ENCODE measurements at regions not wholly inside any gene's neighbourhood (a gene's known extent, or its start where the extent isn't known, plus 50 kb on each side); places are given as distances from the start of the nearest gene placed in this dataset.

DNA sequence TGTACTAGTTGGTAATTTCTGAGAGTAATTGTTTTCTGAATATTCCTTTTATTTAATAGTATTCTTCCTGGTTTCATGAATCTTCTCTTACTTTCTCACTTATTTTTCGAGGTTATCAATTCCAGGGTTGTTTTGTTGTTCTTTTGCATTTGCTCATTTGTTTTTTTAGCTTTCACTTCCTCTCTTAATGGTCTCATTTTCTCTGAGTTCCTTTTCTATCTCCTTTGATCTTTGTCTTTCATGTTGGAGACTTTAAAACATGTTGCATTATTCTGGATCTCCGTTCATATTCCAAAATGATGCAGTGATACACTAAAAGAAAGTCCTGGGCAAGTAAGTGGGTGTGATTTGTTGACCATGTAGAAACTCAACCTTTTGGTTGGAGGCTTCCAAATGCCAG lies 345.3 kb upstream of the SLC35B3 start:
- no peak for DNase-seq (ENCODE audit: low read depth)
- in situ Hi-C loops (cut with HindIII; ENCODE audit: low pct_unique_long_range_greater_than_20kb, low sequenced_read_pairs) = no loop called here

GRCh38 chr6:8764733-8765132 lies 329.4 kb upstream of the SLC35B3 start:
- DNase-seq (ENCODE audit: low read depth) = no peak

DNA sequence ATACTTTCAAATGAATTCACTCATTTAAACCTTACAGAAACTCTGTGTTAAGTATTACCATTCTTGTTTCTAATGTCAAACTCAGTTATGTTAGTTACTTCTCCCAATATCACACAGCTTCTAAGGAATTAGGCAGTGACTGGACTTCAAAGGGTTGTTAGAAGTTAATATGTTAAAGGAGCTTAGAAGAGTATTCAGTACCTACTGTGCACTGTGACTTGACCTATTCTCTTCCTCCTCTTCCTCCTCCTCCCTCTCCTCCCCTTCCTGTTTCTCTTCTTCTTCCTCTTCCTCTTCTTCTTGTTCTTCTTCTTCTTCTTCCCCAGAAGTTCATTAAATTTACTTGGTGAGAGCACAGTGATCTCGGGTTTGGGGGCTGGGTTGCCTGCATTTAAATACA lies 325.6 kb upstream of the SLC35B3 start:
- in situ Hi-C loops (cut with HindIII; ENCODE audit: low pct_unique_long_range_greater_than_20kb, low sequenced_read_pairs) = no loop called here
- no peak for DNase-seq (ENCODE audit: low read depth)

More at GRCh38 chr6:8764733-8765132, 329.4 kb upstream of the SLC35B3 start:
- in situ Hi-C loops (cut with HindIII; ENCODE audit: low pct_unique_long_range_greater_than_20kb, low sequenced_read_pairs) = no loop called here

- DNase-seq (ENCODE audit: low read depth) = no peak
- in situ Hi-C loops (cut with HindIII; ENCODE audit: low pct_unique_long_range_greater_than_20kb, low sequenced_read_pairs) = no loop called here
Observed at GRCh38 chr6:8758412-8758811, 323.1 kb upstream of the SLC35B3 start.

- DNase-seq (ENCODE audit: low read depth) = no peak
- in situ Hi-C loops (cut with HindIII; ENCODE audit: low pct_unique_long_range_greater_than_20kb, low sequenced_read_pairs) = no loop called here
Observed at GRCh38 chr6:8750627-8751026, 315.3 kb upstream of the SLC35B3 start.

DNA sequence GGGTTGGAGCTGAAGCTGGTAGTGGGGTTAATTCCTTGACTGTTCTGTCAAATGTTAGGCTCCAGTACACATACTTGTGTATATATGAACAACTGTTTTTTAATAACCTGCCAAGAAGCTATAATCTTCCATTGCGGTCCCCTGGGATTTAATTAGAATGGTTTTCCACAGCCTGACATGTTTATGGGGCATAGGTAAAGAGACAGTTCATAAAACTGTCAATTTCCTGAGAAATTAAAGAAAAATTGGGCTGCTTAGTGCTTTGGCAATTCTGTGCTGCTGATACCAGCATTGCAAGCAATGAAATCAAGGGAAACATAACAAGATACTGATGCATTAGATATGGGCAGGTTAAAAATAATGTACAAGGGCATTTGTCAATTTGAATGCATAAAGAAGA lies 314.1 kb upstream of the SLC35B3 start:
- in situ Hi-C loops (cut with HindIII; ENCODE audit: low pct_unique_long_range_greater_than_20kb, low sequenced_read_pairs) = no loop called here

GRCh38 chr6:8743170-8743745 lies 307.9 kb upstream of the SLC35B3 start:
- DNase-seq (ENCODE audit: low read depth) = peak; percentile 72
- in situ Hi-C loops (cut with HindIII; ENCODE audit: low pct_unique_long_range_greater_than_20kb, low sequenced_read_pairs) = no loop called here

More for the DNA sequence above, 314.1 kb upstream of the SLC35B3 start:
- DNase-seq (ENCODE audit: low read depth) = no peak

- DNase-seq (ENCODE audit: low read depth) = no peak
- in situ Hi-C loops (cut with HindIII; ENCODE audit: low pct_unique_long_range_greater_than_20kb, low sequenced_read_pairs) = no loop called here
Observed at GRCh38 chr6:8739454-8739853, 304.1 kb upstream of the SLC35B3 start.

DNA sequence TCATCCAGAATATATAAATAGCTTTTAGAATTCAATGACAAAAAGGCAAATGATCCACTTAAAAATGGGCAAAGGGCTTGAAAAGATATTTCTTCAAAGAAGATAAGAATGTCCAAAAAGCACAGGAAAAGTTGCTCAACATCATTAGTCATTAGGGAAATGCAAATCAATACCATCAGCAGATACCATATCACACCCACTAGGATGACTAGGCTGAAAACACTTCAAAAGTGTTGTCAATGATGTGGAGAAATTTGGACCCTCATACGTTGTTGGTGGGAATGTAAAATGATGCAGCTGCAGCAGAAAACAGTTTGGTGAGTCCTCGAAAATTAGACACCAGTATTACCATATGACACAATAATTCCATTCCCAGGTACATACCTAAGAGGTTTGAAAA lies 303.6 kb upstream of the SLC35B3 start:
- in situ Hi-C loops (cut with HindIII; ENCODE audit: low pct_unique_long_range_greater_than_20kb, low sequenced_read_pairs) = no loop called here
- DNase-seq (ENCODE audit: low read depth) = no peak

GRCh38 chr6:8736156-8736895 lies 301.0 kb upstream of the SLC35B3 start:
- DNase-seq (ENCODE audit: low read depth) = peak; percentile 23
- in situ Hi-C loops (cut with HindIII; ENCODE audit: low pct_unique_long_range_greater_than_20kb, low sequenced_read_pairs) = no loop called here

DNA sequence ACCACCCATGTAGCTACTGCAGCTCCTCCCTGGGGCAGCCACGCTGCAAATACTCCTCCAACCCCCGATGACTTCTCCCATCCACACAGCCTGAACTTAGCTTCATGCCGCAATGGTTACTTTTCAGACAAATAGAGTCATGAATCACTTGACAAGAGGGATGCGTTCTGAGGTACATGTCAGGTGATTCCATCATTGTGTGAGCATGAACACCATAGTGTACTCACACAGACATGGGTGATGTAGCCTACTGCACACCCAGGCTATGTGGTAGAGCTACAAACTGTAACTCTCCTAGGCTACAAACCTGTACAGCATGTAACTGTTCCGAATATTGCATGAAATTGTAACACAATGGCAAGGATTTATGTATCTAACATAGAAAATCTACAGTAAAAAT lies 298.5 kb upstream of the SLC35B3 start:
- DNase-seq (ENCODE audit: low read depth) = no peak
- in situ Hi-C loops (cut with HindIII; ENCODE audit: low pct_unique_long_range_greater_than_20kb, low sequenced_read_pairs) = no loop called here

DNA sequence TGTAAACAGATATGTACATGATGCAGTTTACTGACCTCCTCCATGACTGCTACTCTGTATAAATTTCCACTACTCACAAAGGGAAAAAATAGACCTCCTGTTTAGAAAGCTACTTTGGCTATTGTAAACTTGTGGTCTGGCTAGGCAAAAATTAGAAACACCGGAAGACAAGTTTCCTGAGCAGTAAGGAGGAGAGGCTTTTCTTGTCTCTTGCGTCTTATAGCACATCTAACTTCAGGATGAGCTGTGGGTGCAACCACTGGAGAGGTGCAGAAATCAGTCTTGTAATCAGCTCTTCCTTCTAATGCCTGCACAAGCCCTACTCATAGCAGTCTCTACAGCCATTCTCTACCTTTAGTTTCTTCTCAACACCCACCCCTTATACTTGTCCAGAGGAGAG lies 296.5 kb upstream of the SLC35B3 start:
- no peak for DNase-seq (ENCODE audit: low read depth)
- in situ Hi-C loops (cut with HindIII; ENCODE audit: low pct_unique_long_range_greater_than_20kb, low sequenced_read_pairs) = no loop called here

GRCh38 chr6:8710668-8711431 lies 275.5 kb upstream of the SLC35B3 start:
- in situ Hi-C loops (cut with HindIII; ENCODE audit: low pct_unique_long_range_greater_than_20kb, low sequenced_read_pairs) = no loop called here
- DNase-seq (ENCODE audit: low read depth) = no peak

DNA sequence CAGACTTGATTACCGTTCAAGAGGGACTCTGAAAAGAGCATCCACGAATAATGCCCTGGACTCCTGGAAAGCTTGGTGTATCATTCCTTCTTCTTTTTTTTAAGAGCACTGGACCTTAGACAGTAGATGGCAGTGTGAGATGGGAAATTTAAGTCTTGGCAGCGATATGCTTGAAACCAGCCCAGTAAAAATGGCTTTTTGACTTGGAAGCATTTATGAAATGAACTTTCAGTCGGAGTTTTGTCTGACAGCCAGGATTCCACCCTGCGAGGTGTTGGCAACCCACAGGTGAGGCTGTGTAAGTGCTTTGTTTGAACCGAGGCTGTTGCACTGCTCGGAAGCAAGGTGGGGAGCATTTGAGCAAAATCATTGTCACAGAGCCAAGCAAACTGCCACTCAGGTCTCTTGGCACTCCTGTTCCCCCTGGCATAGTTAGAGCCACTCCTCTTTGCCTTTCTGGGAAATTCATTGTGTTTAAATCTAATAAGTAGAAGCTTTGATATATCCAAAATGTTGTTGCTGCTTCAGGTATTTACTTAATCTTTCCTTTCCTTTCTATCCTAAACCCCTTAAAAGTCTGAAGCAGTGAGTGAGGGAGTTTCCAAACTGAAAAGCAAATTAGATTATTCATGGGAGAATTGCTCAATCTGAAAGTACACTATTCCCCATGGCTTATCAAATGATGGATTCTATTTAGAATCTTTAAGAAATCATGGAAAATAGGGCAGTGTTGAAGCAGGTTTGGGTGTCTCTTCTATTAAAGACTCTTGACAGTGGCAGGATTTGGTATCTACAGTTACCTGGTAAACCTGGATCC lies 272.8 kb upstream of the SLC35B3 start:
- in situ Hi-C loops (cut with HindIII; ENCODE audit: low pct_unique_long_range_greater_than_20kb, low sequenced_read_pairs) = no loop called here
- DNase-seq (ENCODE audit: low read depth) = peak; percentile 56

- in situ Hi-C loops (cut with HindIII; ENCODE audit: low pct_unique_long_range_greater_than_20kb, low sequenced_read_pairs) = no loop called here
- DNase-seq (ENCODE audit: low read depth) = no peak
Observed at GRCh38 chr6:8707369-8707768, 272.0 kb upstream of the SLC35B3 start.

DNA sequence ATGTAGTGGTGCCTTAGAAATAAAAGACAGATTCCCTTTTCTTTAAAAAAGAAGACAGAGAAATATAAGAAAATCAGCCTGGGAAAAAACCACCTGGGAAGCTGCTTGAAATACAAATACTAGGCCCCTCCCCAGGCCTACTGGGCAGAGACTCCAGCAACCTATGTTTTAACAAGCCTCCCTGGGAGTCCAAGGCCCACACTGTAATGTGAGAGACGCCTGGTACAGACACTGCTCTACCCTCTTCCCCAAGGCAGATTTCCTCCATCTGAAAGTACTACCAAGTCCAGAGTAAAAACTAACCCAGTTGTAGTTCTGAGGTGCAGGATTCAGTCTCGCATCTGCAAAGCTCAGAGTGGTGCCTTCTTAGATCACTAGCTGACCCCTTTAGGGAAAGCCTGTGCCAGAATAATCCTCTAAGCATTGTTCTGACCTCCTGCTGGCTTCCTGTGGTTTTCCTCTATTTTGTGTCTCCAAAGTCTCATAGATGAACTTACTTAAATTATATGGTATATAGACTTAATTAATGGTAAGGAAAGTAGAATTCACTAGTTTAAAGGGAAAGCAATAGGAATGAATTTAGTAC lies 270.2 kb upstream of the SLC35B3 start:
- in situ Hi-C loops (cut with HindIII; ENCODE audit: low pct_unique_long_range_greater_than_20kb, low sequenced_read_pairs) = no loop called here
- no peak for DNase-seq (ENCODE audit: low read depth)

GRCh38 chr6:8703059-8703458 lies 267.7 kb upstream of the SLC35B3 start:
- no peak for DNase-seq (ENCODE audit: low read depth)
- in situ Hi-C loops (cut with HindIII; ENCODE audit: low pct_unique_long_range_greater_than_20kb, low sequenced_read_pairs) = no loop called here

- no peak for DNase-seq (ENCODE audit: low read depth)
- in situ Hi-C loops (cut with HindIII; ENCODE audit: low pct_unique_long_range_greater_than_20kb, low sequenced_read_pairs) = no loop called here
Observed at GRCh38 chr6:8688821-8689220, 253.5 kb upstream of the SLC35B3 start.
